Caco-2 (cell line): ENCODE measurements at regions not wholly inside any gene's neighbourhood (a gene's known extent, or its start where the extent isn't known, plus 50 kb on each side); places are given as distances from the start of the nearest gene placed in this dataset.

Experiments used
- BruUV-seq: library from RNA; stranded (reverse); fragments of 400-500 nt; replicated peaks from 2 replicates; lab custom pipeline; 2021; lab: Mats Ljungman, UMichigan
- CTCF ChIA-PET: fragments of 300-600 bp; sonication (Branson Sonifier 250); formaldehyde crosslinking; loops from one replicate; lab custom pipeline; 2022; ENCODE audit warnings: antibody characterized with exemption; lab: Charles Lee
- POLR2A ChIA-PET: fragments of 300-600 bp; sonication (Branson Sonifier 250); formaldehyde crosslinking; loops from one replicate; lab custom pipeline; 2022; ENCODE audit warnings: antibody characterized with exemption; lab: Charles Lee
- DNase-seq, 2 experiments: peaks; one replicate each; pipeline versions ENCODE4 v3.0.0 to v3.0.0-alpha.2; 2020 to 2022
- H3K27me3 ChIP-seq: replicated peaks from 2 replicates; pipeline ENCODE4 v1.6.0; 2011; ENCODE audit warnings: low read length; ENCODE audit not compliant: control insufficient read depth, insufficient read depth
- H3K36me3 ChIP-seq: 2 replicates; pipeline ENCODE4 v1.5.1; 2011; ENCODE audit warnings: low read length; ENCODE audit not compliant: control insufficient read depth, insufficient read depth
- H3K4me1 ChIP-seq: fragments of 250-450 bp; sonication (Bioruptor Pico); 2 replicates; pipeline ENCODE4 v1.5.1; 2020; ENCODE audit warnings: mild to moderate bottlenecking
- H3K4me3 ChIP-seq: 2 replicates; pipeline ENCODE4 v1.5.1; 2011; ENCODE audit warnings: low read depth, mild to moderate bottlenecking, control low read depth, low read length
- H3K9me3 ChIP-seq: fragments of 250-450 bp; sonication (Bioruptor Pico); 2 replicates; pipeline ENCODE4 v1.5.1; 2020; ENCODE audit warnings: mild to moderate bottlenecking, moderate library complexity
- H3K27ac Mint-ChIP-seq: one replicate; pipeline ENCODE4 v1.8.0; 2022; ENCODE audit warnings: mixed read lengths; ENCODE audit not compliant: unreplicated experiment
- H3K27me3 Mint-ChIP-seq: one replicate; pipeline ENCODE4 v1.8.0; 2022; ENCODE audit warnings: mixed read lengths; ENCODE audit not compliant: insufficient read depth, unreplicated experiment
- H3K36me3 Mint-ChIP-seq: one replicate; pipeline ENCODE4 v1.8.0; 2022; ENCODE audit warnings: mild to moderate bottlenecking, mixed read lengths; ENCODE audit not compliant: insufficient read depth, unreplicated experiment
- H3K4me1 Mint-ChIP-seq: one replicate; pipeline ENCODE4 v1.8.0; 2022; ENCODE audit warnings: low read depth, mixed read lengths; ENCODE audit not compliant: unreplicated experiment
- H3K4me3 Mint-ChIP-seq: one replicate; pipeline ENCODE4 v1.8.0; 2022; ENCODE audit warnings: mild to moderate bottlenecking, moderate library complexity, mixed read lengths; ENCODE audit not compliant: unreplicated experiment
- H3K9me3 Mint-ChIP-seq: one replicate; pipeline ENCODE4 v1.8.0; 2022; ENCODE audit warnings: mixed read lengths; ENCODE audit not compliant: unreplicated experiment
- intact Hi-C: fragments of 100-400 bp; cut with micrococcal nuclease; formaldehyde crosslinking; loops from one replicate; pipeline ENCODE4 v1.10.0; 2022; ENCODE audit not compliant: unreplicated experiment
- TF ChIP-seq, protein P1 (sequence below), 2 experiments: fragments of 200-600 bp in 1 of 2; IDR thresholded peaks; 1 replicate in 1 of 2; 2 replicates in 1 of 2; pipeline versions ENCODE4 v1.5.1 to v1.8.0; 2011 to 2022; ENCODE audit warnings: antibody characterized with exemption in 1 of 2, control low read depth in 1 of 2, inconsistent platforms in 1 of 2, low read depth in 1 of 2, low read length in 1 of 2, mild to moderate bottlenecking in 1 of 2, moderate library complexity in 1 of 2; ENCODE audit not compliant: insufficient read depth in 1 of 2, severe bottlenecking in 1 of 2, unreplicated experiment in 1 of 2

DNA sequence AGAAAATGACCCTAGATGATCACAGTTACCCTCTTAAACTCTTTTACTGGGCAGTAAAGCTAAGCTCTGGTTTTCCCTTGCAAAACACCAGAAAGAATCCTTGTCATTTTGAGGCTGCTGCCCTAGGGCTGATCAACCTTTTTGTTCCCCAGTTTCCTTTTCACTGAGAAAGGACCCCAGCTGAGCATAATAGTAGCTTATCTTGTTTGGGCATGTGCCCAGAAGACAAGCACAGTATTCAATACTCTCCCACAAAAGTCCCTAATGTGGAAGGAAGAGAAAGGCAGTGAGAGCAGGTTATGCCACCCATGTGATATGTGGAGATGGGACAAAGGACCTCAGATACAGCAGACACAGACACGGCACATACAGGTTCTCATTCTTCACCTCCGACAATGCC lies 332.6 kb upstream of the TMPO start:
- Mint-ChIP-seq H3K4me1 (no peaks in the 10 kb centered on the region), H3K27ac (no peak overlapping the region), H3K36me3 (no peaks in the 10 kb centered on the region), H3K4me3 (no peak overlapping the region), H3K9me3 (no peaks in the 10 kb centered on the region), H3K27me3 (no peaks in the 10 kb centered on the region)
- no peaks in the 10 kb centered on the region for H3K36me3 ChIP-seq
- no peak overlapping the region for H3K4me3 ChIP-seq
- ChIA-PET CTCF (no interaction called here), POLR2A (no interaction called here)
- H3K9me3 ChIP-seq: no peaks in the 10 kb centered on the region
- intact Hi-C loops: no loop called here
- no peaks in the 10 kb centered on the region for H3K27me3 ChIP-seq
- no peak for DNase-seq
- no peaks in the 10 kb centered on the region for H3K4me1 ChIP-seq
- no TSS peak for BruUV-seq
- TF ChIP-seq, protein P1, sequence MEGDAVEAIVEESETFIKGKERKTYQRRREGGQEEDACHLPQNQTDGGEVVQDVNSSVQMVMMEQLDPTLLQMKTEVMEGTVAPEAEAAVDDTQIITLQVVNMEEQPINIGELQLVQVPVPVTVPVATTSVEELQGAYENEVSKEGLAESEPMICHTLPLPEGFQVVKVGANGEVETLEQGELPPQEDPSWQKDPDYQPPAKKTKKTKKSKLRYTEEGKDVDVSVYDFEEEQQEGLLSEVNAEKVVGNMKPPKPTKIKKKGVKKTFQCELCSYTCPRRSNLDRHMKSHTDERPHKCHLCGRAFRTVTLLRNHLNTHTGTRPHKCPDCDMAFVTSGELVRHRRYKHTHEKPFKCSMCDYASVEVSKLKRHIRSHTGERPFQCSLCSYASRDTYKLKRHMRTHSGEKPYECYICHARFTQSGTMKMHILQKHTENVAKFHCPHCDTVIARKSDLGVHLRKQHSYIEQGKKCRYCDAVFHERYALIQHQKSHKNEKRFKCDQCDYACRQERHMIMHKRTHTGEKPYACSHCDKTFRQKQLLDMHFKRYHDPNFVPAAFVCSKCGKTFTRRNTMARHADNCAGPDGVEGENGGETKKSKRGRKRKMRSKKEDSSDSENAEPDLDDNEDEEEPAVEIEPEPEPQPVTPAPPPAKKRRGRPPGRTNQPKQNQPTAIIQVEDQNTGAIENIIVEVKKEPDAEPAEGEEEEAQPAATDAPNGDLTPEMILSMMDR (IDR thresholded peaks at IDR 0.05; ENCODE audit: insufficient read depth in 1 of 2, low read depth in 1 of 2, low read length in 1 of 2, severe bottlenecking in 1 of 2, unreplicated experiment in 1 of 2): no peak

DNA sequence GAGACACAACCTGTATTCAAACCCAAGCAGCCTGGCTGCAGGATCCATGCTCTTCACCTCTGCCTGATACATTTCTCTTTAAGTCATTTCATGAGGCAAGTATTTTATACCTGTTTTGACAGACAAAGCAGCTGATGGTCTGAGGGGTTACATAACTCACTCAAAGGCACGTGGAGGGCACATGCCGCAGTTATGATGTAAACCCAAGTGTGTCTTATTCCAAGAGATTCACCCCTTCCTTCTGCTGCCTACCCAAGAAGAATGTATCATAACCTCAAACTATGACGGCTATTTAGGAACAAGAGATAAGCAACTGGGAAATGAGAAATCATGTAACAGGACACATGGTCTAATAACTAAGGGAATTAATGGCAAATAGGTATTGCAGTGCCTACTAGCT lies 329.8 kb upstream of the TMPO start:
- no peaks in the 10 kb centered on the region for H3K36me3 Mint-ChIP-seq
- ChIA-PET CTCF (no interaction called here), POLR2A (no interaction called here)
- H3K27me3 Mint-ChIP-seq: no peaks in the 10 kb centered on the region
- BruUV-seq: no TSS peak
- no peak overlapping the region for H3K27ac Mint-ChIP-seq
- H3K9me3 Mint-ChIP-seq: no peaks in the 10 kb centered on the region
- DNase-seq: no peak
- TF ChIP-seq, protein P1 (IDR thresholded peaks at IDR 0.05; ENCODE audit: insufficient read depth in 1 of 2, low read depth in 1 of 2, low read length in 1 of 2, severe bottlenecking in 1 of 2, unreplicated experiment in 1 of 2): no peak
- no peaks in the 10 kb centered on the region for H3K9me3 ChIP-seq
- no peak overlapping the region for H3K4me3 Mint-ChIP-seq
- intact Hi-C loops: no loop called here
- H3K4me1 ChIP-seq: no peaks in the 10 kb centered on the region
- H3K36me3 ChIP-seq: no peaks in the 10 kb centered on the region
- H3K27me3 ChIP-seq: no peaks in the 10 kb centered on the region
- no peaks in the 10 kb centered on the region for H3K4me1 Mint-ChIP-seq
- H3K4me3 ChIP-seq: no peak overlapping the region

DNA sequence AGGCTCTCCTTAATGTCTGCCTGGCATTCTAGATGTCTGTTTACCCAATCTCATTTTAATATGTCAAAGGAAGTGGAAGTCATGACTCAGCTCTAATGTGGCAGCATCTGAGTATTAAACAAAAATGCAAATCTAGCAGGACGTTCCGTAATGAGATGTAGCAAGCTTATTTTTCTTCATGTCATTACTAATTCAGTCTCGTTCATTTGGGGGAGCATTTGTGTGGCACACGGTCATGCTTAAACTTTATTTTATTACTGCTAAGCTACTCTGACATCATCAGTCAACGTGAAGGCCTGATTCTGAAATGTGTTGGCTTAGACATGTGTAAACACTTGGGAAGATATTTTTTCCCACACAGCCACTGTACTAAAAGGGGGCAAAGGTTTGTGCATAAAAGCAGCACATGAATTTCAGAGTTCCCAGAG lies 326.7 kb upstream of the TMPO start:
- TF ChIP-seq, protein P1 (IDR thresholded peaks at IDR 0.05; ENCODE audit: insufficient read depth in 1 of 2, low read depth in 1 of 2, low read length in 1 of 2, severe bottlenecking in 1 of 2, unreplicated experiment in 1 of 2): no peak
- H3K4me1 Mint-ChIP-seq: peaks cover 7% of the 10 kb centered on the region

More for the DNA sequence above, 326.7 kb upstream of the TMPO start:
- intact Hi-C loops: no loop called here
- no peaks in the 10 kb centered on the region for H3K9me3 ChIP-seq
- Mint-ChIP-seq H3K36me3 (no peaks in the 10 kb centered on the region), H3K27ac (no peak overlapping the region), H3K9me3 (no peaks in the 10 kb centered on the region), H3K4me3 (no peak overlapping the region), H3K27me3 (no peaks in the 10 kb centered on the region)
- DNase-seq: no peak
- ChIA-PET POLR2A (no interaction called here), CTCF (no interaction called here)
- H3K27me3 ChIP-seq: no peaks in the 10 kb centered on the region
- no TSS peak for BruUV-seq
- no peaks in the 10 kb centered on the region for H3K4me1 ChIP-seq
- no peak overlapping the region for H3K4me3 ChIP-seq
- H3K36me3 ChIP-seq: no peaks in the 10 kb centered on the region
